Ovary (tissue), 3 donors: ENCODE measurements at regions not wholly inside any gene's neighbourhood (a gene's known extent, or its start where the extent isn't known, plus 50 kb on each side); places are given as distances from the start of the nearest gene placed in this dataset.

Source experiments
- CTCF ChIP-seq, 3 donors: fragments of 450-650 bp in 2 of 3; fragments of 200-600 bp in 1 of 3; IDR thresholded peaks; one replicate each; pipeline versions ENCODE4 v1.5.1 to v1.8.0; 2016 to 2022; ENCODE audit warnings: antibody characterized with exemption in 3 of 3, mild to moderate bottlenecking in 1 of 3
- EP300 ChIP-seq: sonication (generic); formaldehyde crosslinking; IDR thresholded peaks from one replicate; pipeline ENCODE4 v1.6.1; 2017; ENCODE audit warnings: antibody characterized with exemption
- POLR2A ChIP-seq: fragments of 450-650 bp; IDR thresholded peaks from one replicate; pipeline ENCODE4 v1.6.1; 2017; ENCODE audit warnings: antibody characterized with exemption, mild to moderate bottlenecking, moderate library complexity
- donor health status: DM: no; HTN: no; CAD: no.

DNA sequence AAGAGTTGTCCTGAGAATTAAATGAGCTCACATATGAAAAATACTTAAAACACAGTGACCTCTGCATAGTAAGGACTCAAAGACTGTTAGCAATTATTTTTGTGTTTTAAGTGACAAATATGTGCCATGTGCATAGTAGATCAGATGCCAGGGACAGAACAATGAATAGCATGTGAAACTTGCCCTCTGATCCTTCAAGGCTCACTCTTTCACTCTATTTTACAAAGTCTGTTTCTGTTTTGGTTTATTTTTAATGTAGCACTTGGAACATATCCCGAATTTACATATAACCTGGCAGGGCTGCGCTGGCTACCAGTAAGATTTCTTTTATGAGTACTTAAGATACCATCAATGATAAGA lies 135.5 kb upstream of the TNFAIP3 start:
- no peak for TF ChIP-seq POLR2A
- no peak for TF ChIP-seq CTCF (IDR thresholded peaks at IDR 0.05)
- no peak for TF ChIP-seq EP300
